RCC 7860 (cell line): ENCODE measurements at regions not wholly inside any gene's neighbourhood (a gene's known extent, or its start where the extent isn't known, plus 50 kb on each side); places are given as distances from the start of the nearest gene placed in this dataset.
"Not testable (repeated sequence)": the region's sequence is repeated elsewhere in the genome, so short reads cannot be mapped to it uniquely, and the experiment has no call there.

Source experiments
- DNase-seq: peaks from one replicate; pipeline ENCODE4 v3.0.0-alpha.2; 2015; ENCODE audit warnings: low spot score
- FAIRE-seq: peaks from 2 replicates; lab custom pipeline; 2012; peaks lifted over from hg19 to GRCh38; lab: Jason Lieb, UNC

DNA sequence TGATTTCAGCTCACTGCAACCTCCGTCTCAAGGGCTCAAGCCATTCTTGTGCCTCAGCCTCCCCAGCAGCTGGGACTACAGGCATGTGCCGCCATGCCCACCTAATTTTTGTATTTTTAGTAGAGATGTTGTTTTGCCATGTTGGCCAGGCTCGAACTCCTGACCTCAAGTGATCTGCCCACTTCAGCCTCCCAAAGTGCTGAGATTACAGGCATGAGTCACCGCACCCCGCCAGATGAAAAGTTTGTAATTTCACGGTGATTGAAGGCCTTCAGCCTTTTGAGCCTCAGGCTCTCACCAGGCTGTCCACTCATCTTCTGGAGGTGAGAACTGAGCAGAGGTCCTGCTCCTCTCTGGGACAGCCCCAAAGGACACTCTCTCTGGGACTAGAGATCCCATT lies 103.2 kb downstream of the HIF1AN start:
- not testable (repeated sequence) for DNase-seq, FAIRE-seq

DNA sequence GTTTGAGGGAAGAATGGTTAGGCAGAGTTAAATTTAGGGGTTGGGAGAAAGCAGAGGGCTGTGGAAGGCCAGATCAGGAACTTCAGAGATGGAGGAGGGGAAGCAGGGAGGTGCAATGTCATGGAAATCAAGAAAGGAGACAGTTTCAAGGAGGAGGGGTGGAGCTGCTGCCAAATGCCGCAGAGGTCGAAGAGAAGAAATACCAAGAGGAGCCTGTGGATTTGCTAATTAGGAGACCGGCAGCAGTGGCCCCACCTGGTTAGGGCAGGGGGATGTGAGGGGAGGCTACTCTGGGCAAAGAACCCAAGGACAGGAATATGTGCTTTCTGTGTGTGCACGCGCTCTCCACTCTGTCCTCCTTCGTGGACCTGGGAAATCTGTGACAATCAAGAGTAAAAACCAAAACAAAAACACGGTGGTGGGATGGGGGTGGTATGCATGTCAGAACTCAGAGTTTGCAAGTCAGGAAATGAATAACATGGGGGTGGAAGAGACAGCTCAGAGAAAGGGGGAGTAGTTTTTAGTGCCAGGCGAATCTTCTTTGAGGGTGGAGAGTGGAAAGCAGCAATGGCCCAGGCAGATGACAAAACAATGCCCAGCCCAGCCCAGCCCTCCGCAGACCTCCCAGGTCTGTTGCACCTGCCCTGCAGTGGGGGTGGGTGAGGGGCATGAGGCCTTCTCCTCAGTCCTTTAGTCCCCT lies 102.9 kb upstream of the PAX2 start:
- FAIRE-seq, result no peak
- DNase-seq, result no peak

DNA sequence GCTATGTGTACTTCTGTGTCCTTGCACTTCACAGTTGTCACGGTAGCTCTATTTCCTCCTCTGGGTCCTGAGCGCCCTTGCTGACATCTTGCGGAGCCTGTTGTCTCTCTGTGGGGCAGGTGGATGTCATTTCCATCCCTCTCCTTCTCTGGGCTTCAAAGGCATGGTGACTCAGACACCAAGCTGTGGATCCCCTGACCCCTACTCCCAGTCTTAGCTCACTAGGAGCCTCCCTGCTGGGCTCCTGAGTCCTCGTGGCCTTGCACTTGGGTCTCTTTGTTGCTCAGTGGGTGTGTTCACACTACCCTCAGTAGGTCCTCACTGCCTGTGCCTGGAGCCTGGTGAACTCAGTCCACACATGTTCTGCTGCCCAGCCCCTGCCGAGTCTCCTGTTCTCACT lies 100.3 kb upstream of the PAX2 start:
- DNase-seq (no peak), FAIRE-seq (no peak)

DNA sequence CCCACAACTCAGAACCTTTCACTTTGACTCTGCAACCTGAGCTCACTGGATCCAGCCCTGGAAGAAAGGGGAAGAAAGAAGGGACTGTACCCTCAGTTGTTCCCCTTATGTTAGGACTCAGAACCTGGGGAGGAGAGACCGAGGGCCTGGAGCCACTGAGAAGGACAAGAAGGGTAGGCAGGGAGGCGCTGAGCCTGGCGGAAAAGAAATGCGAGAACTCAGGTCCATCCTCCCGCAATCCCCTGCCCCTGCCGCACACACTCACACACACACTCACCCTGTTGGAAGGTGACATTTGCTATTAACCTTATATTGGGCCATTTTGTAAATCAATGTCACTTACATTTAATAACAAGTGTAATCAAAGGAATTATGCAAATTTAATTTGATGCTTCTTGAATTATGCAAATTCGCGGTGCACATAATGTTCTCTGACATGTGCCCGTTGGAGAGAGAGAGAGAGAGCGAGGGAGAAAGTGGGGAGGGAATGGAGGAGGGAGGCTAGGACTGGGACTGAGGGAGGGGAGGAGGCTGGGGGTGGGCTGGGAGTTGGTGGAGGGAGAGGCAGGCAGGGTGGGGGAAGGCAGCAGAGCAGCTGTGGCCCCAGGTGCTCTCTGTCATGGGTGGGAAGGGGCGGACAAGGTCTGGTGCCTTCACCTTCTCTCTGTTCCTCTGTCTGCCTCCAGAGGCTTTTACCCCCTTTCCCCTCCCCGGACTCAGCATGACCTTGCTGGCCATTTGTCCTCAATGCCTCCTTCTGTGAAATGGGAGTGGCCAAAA lies 99.6 kb upstream of the PAX2 start:
- DNase-seq, result no peak
- no peak for FAIRE-seq

DNA sequence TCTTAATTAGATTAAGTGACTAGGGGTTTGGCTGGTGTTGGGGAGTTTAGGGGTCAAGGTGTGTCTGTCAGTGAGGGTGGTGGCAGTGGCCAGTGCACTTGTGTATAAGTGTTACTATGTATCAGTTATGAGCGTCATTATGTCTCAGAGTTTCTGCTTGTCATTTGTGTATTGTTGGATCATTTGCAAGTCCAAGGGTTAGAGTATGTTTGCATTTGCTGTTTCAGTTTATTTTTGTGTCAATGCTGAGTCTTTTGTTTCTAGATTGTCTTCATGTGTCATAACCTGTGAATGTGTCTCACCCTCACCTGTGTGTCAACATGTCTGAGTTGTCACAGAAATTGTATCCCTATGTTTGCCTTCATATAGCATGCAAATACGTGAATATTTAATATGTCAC lies 97.5 kb upstream of the PAX2 start:
- no peak for DNase-seq
- no peak for FAIRE-seq

DNA sequence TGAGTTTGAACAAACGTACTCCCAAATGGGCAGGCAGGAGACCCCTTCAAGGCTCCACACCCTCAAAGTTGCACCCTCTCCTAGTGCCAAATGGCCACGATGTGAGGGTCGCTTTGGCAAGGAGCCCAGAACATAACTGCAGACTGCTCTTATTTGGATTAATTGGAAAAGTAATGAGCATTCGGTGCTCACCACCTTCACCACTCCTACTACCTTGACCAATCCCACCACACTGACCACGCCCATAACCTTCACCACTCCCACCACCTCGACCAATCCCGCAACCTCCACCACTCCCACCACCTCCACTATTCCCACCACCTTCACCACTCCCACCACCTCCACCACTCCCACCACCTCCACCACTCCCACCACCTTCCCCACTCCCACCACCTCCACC lies 94.7 kb upstream of the PAX2 start:
- DNase-seq, result no peak
- FAIRE-seq, result no peak

DNA sequence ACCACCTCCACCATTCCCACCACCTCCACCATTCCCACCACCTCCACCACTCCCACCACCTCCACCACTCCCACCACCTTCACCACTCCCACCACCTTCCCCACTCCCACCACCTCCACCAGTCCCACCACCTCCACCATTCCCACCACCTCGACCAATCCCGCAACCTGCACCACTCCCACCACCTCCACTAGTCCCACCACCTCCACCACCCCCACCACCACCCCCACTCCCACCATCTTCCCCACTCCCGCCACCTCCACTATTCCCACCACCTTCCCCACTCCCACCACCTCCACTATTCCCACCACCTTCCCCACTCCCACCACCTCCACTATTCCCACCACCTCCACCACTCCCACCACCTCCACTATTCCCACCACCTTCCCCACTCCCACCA lies 94.3 kb upstream of the PAX2 start:
- not testable (repeated sequence) for FAIRE-seq, DNase-seq

DNA sequence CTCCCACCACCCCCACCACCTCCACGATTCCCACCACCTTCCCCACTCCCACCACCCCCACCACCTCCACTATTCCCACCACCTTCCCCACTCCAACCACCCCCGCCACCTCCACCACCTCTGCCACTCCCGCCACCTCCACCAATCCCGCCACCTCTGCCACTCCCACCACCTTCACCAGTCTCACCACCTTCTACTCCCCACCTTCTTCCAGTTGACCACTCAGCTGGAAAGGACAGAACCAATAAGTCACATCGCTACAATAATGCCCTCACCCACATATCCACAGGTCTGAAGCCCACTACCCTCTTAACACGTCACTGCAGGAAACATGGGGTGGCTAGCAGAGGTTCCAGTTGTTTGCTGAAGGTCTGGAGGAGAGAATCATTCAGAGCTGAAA lies 93.5 kb upstream of the PAX2 start:
- no peak for FAIRE-seq

DNA sequence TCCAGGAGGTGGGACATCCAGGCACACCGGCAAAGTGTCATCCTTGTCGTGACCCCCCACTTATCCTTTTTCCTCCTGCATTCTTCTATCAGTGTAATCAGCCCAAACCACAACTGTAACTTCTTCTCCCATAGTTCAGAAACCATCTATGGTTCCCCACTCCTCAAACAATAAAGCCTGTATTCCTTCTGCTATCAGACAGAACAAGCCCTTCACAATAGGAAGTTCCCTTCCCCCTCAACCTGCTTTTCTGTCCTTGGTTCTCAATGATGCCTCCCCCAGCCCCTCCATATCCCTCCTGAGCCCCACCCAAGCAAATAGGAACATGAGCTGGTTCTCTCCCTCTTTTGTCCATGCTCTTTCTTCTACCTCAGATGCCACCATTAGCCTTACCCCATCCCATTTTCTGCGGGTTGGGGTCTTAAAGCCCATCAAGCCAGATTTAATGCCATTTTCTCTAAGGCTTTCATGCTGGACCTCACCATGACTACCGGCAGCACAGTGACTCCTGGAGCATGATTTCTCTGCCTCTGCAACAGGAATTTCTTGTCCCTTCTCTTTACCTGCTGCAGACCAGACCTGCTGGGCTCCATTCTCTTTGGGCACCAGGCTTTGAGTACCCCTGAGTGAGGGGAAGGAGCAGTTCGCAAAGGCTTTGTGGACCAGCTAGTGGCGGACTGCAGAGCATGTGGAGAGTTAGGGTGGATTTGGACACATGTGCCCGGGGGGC lies 92.8 kb upstream of the PAX2 start:
- DNase-seq (no peak), FAIRE-seq (no peak)

More for the DNA sequence above, 93.5 kb upstream of the PAX2 start:
- DNase-seq, result no peak

DNA sequence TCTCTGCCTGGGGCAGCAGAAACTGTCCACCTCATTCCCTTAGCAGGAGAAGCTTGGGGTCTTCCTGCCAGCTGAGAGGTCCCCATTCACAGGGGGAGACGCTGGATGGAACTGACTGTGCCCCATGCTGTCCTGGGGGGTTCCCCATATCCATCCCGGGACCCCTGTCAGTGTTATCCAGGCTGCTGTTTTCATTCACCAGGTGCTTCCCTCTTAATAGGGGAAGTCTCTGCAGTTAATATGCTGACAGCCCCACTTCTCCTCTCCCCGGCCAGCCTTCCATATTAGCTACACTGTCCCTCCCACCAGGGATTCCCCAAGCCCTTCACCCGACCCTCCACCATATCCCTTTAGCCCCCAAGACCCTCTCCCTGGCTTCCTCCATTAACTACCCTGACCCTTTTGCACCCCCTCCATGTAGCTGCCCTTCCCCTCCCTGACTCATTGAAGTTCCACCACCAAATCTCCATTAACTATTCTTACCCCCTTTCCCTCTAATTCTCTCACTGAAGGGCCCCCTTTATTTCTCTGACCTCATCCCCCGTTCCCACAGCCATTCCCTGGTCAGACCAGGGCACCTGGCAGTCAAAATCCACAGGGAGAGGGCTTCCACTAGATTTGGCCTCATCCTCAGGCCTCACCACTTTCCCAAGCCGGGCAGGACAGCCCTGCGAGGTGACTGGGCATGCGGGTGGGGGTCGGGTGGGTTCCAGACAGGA lies 92.0 kb upstream of the PAX2 start:
- DNase-seq, result no peak
- FAIRE-seq, result no peak

DNA sequence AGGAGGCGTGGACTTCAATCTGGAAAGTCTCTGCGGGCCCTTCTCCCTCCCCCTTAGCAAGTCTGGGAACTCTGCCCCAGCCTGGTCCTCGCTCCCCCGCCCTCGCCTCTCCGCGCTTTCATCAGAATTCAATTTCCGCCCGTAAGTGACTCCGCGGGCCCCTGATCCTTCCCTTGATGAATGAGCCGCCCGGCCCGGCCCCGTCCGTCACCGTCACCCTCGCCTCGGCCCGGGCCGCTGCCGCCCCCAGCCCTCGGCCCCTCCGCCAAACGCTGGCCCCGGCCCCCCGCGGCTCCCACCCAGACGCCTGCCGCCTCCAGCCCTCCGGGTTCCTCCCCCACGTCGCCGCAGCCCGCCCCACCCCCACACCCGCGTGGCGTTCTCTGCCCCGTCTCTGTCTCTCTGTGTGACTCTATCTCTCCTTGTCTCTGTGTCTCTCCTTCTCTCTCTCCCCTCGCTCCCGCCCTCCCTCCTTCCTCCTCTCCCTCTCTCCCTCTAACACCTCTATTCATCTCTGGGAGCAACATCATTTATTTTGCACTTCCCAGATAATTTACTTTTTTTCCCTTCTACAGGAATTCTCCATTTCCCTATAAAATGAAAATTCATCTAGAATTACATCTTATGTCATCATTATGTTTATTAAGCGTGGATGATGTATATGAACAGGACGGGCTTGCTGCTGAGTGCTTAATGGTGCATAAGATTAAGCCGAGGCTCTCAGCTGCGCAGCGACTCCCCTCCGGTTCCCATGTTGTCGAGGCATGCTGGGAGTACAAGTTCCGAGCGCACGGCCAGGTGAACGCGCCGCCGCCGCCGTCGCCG lies 91.2 kb upstream of the PAX2 start:
- DNase-seq, result no peak
- no peak for FAIRE-seq

DNA sequence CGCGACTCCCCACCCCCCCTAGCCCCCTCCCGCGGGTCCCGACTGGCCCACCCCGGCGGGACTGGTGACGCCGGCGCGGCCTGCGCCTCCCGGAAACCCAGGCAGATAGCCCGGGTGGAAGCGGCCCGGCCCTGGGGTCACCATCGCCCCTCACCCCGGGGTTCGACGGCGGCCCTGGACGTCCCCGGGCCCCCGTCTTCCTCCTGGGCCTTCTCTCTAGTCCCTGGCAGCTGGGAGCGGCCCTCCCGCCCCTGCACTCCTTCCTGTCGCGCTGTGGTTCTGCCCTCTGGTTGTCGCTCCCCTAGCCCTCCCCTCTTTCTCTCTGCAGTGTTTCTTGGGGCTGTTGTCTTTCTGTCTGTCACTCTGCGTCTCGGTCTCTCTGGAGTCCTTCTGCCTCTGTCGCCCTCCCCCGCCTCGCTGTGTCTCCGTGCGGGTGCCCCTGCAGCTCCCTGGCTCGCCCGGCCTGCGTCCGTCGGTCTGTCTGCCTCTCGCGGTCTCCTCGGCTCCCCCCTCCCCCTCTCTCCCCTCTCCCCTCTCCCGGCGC lies 90.5 kb upstream of the PAX2 start:
- FAIRE-seq, result no peak
- no peak for DNase-seq

DNA sequence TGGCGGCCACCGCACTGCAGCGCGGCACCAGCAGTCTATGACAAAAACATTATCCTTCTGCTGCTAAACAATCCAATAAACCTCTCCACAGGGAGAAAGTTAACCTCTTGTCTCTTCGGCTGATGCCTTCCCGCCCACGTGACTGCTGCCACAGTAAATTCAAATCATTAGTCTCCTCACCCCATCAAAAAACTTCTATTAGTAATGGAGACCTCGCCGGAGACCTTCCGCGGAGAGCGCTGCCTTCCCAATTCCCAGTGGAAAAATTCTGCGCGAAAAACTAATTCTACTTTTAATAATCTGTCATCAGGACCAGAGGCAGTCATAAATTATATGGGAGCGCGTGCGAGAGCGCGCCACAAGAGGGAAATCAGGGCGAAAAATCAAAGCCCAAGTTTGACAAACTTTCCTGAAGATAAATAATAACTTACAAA lies 90.0 kb upstream of the PAX2 start:
- DNase-seq (no peak), FAIRE-seq (no peak)

DNA sequence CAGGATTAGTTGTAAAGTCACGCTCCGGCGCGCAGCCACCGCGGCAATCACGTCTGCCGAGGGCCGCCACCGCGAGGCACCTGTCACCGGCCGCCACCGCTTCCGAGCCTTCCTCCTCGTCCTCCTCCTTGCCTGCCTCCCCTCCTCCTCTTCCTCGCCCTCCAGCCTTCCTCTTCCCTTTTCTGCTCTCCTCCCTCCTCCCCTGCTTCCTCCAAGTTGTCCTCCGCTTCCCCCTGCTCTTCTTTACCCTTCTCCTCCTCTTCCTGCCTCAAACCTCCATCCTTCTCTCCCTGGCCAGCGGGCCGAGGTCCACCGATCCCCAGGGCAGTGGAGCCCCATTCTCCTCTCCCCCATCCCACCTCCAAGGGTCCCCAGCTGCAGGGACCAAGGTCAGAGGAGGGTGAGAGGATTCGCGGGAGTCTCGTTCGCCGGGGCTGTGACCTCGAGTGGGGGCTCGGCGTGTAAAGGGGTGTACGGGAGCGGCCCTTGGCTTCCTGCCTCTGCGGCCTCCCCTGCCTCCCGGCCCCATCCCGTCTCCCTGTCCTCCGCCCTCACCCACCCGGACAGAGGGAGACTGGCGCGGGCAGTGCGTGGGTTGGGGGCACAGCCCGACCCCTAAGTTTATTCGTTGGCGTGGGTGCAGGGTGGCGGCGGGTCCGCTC lies 89.5 kb upstream of the PAX2 start:
- FAIRE-seq, result no peak
- no peak for DNase-seq

DNA sequence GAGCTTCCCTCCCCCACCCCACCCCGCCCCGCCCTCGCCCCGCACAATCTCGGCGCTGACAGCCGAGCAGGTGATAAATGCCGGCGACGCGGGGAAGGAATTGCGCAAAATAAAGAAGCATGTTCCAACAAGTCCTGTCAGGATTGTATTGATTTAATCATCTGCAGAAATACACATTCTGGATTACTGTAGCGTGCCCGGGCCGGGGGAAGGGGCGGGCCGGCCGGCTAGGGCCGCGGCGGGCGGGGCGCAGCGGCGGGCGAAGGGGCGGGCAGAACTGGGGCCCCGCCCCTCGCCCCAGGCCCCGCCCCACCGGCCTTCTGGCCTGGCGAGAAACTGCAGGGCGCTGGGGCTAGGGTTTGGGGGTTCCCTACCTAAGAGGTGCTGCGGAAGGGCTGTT lies 88.9 kb upstream of the PAX2 start:
- FAIRE-seq (no peak), DNase-seq (no peak)

DNA sequence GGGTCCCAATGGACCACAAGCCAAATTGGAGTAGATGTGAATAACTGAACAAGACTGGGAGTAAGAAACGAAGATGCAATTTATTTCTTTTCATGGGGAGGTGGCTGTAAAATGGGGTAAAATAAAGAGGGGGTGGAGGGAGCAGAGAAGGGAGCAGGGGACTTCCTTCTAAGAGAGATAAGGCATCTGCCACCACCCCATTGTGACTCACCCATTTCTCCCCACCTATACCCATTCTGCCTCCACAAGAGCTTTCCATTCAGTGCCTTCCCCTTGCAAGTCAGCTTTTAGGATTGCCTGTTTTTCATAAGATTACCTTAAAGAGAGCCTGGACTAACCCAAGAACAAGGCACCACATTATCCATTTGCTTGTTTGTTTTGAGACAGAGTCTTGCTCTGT lies 87.1 kb upstream of the PAX2 start:
- DNase-seq (no peak), FAIRE-seq (no peak)

DNA sequence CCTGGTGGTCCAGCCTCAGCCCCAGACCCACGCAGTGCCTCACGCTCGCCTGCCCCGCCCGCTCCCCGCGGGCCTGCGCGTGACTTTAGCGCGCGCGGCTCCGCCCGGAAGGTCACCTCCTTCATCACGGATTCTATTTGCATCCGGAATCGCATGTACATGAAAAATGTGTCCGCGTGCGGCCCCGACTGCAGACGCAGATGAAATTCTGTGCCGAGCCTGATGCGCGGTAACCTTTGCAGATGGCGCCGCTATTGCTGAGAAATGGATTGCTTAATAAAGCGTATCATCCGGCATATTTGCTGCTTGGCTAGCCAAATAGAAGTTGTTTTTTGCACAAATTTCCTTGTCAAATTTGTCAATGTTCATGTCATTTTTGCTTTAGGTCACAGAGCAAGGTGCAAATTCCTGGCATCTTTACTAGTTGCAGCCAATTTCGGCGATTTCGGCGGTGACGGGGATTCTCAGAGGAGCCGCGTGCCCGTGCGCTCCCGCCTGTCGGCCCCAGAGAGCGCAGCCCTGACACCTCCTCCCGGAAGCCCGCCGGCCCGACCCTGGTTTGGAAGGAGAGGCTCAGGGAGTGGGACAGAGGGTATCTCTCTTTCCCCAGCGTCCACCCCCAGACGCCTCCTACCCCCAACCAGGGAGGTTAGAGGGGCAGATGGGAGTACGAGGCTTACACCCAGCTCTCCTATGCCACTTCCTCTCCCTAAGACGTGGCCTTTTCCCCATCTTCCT lies 85.9 kb upstream of the PAX2 start:
- DNase-seq (no peak), FAIRE-seq (no peak)

DNA sequence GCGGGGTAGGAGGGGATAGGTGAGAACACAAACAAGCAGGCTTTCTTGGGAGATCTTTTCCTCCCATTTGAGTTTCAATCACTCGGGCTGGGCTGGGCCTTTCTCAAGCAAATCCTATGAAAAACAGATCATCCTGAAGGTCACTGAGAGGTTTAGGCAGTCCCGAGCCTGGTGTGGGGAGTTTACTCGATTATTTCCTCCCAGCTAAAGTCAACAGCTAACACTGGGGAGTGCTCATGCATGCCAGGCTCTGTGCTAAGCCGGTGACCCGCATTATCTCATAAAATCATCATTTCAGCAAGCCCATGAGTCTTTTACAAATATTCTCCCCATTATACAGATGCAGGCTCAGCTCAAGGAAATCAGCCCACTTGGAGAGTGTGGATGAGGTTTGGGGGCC lies 85.0 kb upstream of the PAX2 start:
- DNase-seq (no peak), FAIRE-seq (no peak)

DNA sequence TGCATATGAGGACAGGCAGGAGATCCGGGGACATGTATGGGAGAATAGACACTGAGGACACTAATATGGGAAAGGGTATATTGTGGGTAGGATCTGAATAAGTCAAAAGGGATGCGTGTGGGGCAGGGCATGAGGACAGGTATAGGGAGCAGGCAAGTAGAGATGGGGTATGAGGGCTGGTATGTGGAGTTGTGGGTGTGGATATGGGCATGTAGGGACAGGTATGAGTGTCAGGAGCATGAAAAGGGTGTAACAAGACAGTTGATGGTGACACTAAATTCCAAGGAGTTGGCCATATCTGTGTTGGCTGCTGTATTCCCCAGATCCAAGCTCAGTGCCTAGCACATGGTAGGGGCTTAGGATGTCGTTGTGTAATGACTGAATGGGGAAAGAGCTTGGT lies 84.4 kb upstream of the PAX2 start:
- DNase-seq (no peak), FAIRE-seq (no peak)
